ENCODE measurements at regions not wholly inside any gene's neighbourhood (a gene's known extent, or its start where the extent isn't known, plus 50 kb on each side); places are given as distances from the start of the nearest gene placed in this dataset.

- TF ChIP-seq CTCF (conservative IDR thresholded peaks at IDR 0.05 in 1 of 2, IDR thresholded peaks at IDR 0.05 in 1 of 2; ENCODE audit: low read depth in 1 of 2, low read length in 2 of 2) (no peak), EZH2 (IDR thresholded peaks at IDR 0.05; ENCODE audit: low read length, missing control alignments) (no peak)
Measured at GRCh38 chr13:74912898-74913297, 569.1 kb downstream of the TBC1D4 start.

Data from fibroblast of lung (primary cell).